Stomach (tissue), 4 donors: ENCODE measurements at regions not wholly inside any gene's neighbourhood (a gene's known extent, or its start where the extent isn't known, plus 50 kb on each side); places are given as distances from the start of the nearest gene placed in this dataset.

Experiments
- EP300 ChIP-seq: sonication (generic); formaldehyde crosslinking; IDR thresholded peaks from one replicate; pipeline ENCODE4 v1.6.1; 2017; ENCODE audit warnings: antibody characterized with exemption
- POLR2A ChIP-seq, 4 donors: fragments of 450-650 bp; IDR thresholded peaks; one replicate each; pipeline ENCODE4 v1.6.1; 2016; ENCODE audit warnings: antibody characterized with exemption in 4 of 4, control low read depth in 2 of 4, mild to moderate bottlenecking in 1 of 4, moderate library complexity in 1 of 4
- TF ChIP-seq, protein P1 (sequence below), 7 experiments: fragments of 450-650 bp in 4 of 7; fragments of 200-600 bp in 3 of 7; sonication (generic) in 3 of 7; IDR thresholded peaks; one replicate each; pipeline ENCODE4 v1.5.1; 2016 to 2019; ENCODE audit warnings: antibody characterized with exemption in 7 of 7, control low read depth in 2 of 7, mild to moderate bottlenecking in 1 of 7

DNA sequence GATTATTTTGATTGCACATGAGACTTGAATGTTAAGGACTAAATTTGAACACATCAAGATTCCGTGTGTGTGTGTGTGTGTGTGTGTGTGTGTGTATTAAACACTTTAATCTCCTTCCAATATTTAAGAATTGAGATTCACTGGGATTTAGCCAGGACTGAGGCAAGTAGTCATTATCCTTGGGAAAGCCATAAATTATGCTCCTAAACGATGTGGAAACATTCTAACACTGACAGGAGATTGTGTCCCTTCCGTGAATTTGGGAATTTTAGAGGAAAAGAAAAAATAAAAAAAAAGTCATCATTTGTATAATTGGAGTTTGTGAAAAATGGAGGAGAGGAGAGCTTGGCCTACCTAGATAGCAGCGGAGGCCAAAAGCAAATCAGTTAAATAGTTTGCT lies 212.9 kb downstream of the DUSP6 start:
- TF ChIP-seq, protein P1, sequence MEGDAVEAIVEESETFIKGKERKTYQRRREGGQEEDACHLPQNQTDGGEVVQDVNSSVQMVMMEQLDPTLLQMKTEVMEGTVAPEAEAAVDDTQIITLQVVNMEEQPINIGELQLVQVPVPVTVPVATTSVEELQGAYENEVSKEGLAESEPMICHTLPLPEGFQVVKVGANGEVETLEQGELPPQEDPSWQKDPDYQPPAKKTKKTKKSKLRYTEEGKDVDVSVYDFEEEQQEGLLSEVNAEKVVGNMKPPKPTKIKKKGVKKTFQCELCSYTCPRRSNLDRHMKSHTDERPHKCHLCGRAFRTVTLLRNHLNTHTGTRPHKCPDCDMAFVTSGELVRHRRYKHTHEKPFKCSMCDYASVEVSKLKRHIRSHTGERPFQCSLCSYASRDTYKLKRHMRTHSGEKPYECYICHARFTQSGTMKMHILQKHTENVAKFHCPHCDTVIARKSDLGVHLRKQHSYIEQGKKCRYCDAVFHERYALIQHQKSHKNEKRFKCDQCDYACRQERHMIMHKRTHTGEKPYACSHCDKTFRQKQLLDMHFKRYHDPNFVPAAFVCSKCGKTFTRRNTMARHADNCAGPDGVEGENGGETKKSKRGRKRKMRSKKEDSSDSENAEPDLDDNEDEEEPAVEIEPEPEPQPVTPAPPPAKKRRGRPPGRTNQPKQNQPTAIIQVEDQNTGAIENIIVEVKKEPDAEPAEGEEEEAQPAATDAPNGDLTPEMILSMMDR (IDR thresholded peaks at IDR 0.05), result no peak
- TF ChIP-seq POLR2A (IDR thresholded peaks at IDR 0.05), result no peak
- no peak for TF ChIP-seq EP300
